Neural crest cell (in vitro differentiated cells): ENCODE measurements at regions not wholly inside any gene's neighbourhood (a gene's known extent, or its start where the extent isn't known, plus 50 kb on each side); places are given as distances from the start of the nearest gene placed in this dataset.

Experiments used
- DNase-seq: peaks from one replicate; pipeline ENCODE4 v3.0.0; 2021; ENCODE audit warnings: low read depth, mixed read lengths, low spot score
- H3K27ac Mint-ChIP-seq: one replicate; pipeline ENCODE4 v1.8.0; 2021; ENCODE audit warnings: mild to moderate bottlenecking, mixed read lengths; ENCODE audit not compliant: unreplicated experiment
- H3K27me3 Mint-ChIP-seq: 2 replicates; pipeline ENCODE4 v1.8.0; 2021; ENCODE audit warnings: low read depth, mild to moderate bottlenecking, mixed read lengths
- H3K36me3 Mint-ChIP-seq: 2 replicates; pipeline ENCODE4 v1.8.0; 2021; ENCODE audit warnings: low read depth, mild to moderate bottlenecking, mixed read lengths
- H3K4me1 Mint-ChIP-seq: 2 replicates; pipeline ENCODE4 v1.8.0; 2021; ENCODE audit warnings: mixed read lengths
- H3K4me3 Mint-ChIP-seq: one replicate; pipeline ENCODE4 v1.8.0; 2021; ENCODE audit warnings: mild to moderate bottlenecking, mixed read lengths
- H3K9me3 Mint-ChIP-seq: 2 replicates; pipeline ENCODE4 v1.8.0; 2021; ENCODE audit warnings: mixed read lengths
- CTCF ChIP-seq: fragments of 200-600 bp; sonication (generic); conservative IDR thresholded peaks from 2 replicates; pipeline ENCODE4 v1.5.0; 2021; ENCODE audit warnings: antibody characterized with exemption, mild to moderate bottlenecking

GRCh38 chr2:204228169-204228886 lies 291.8 kb downstream of the ICOS start:
- Mint-ChIP-seq H3K4me1 (peaks cover 33% of the 10 kb centered on the region), H3K9me3 (no peaks in the 10 kb centered on the region), H3K4me3 (peak overlapping the region; percentile 42), H3K27ac (peak overlapping the region; percentile 70), H3K27me3 (no peaks in the 10 kb centered on the region), H3K36me3 (no peaks in the 10 kb centered on the region)
- no peak for TF ChIP-seq CTCF
- DNase-seq: no peak

GRCh38 chr2:204234248-204234647 lies 297.7 kb downstream of the ICOS start:
- H3K36me3 Mint-ChIP-seq: no peaks in the 10 kb centered on the region
- H3K4me1 Mint-ChIP-seq: no peaks in the 10 kb centered on the region
- DNase-seq: no peak
- no peak overlapping the region for H3K27ac Mint-ChIP-seq
- H3K4me3 Mint-ChIP-seq: no peak overlapping the region
- peaks cover 3% of the 10 kb centered on the region for H3K9me3 Mint-ChIP-seq
- TF ChIP-seq CTCF: no peak
- H3K27me3 Mint-ChIP-seq: no peaks in the 10 kb centered on the region

GRCh38 chr2:204234879-204235278 lies 298.3 kb downstream of the ICOS start:
- no peak overlapping the region for H3K4me3 Mint-ChIP-seq
- H3K36me3 Mint-ChIP-seq: no peaks in the 10 kb centered on the region
- no peak for DNase-seq
- TF ChIP-seq CTCF: no peak
- H3K9me3 Mint-ChIP-seq: peaks cover 3% of the 10 kb centered on the region
- no peaks in the 10 kb centered on the region for H3K27me3 Mint-ChIP-seq
- no peaks in the 10 kb centered on the region for H3K4me1 Mint-ChIP-seq
- H3K27ac Mint-ChIP-seq: no peak overlapping the region

GRCh38 chr2:204237416-204237815 lies 300.9 kb downstream of the ICOS start:
- Mint-ChIP-seq H3K4me1 (no peaks in the 10 kb centered on the region), H3K9me3 (peaks cover 6% of the 10 kb centered on the region), H3K27ac (no peak overlapping the region)

GRCh38 chr2:204239411-204240165 lies 303.0 kb downstream of the ICOS start:
- Mint-ChIP-seq H3K4me3 (no peak overlapping the region), H3K4me1 (no peaks in the 10 kb centered on the region), H3K9me3 (peaks cover 9% of the 10 kb centered on the region), H3K27me3 (no peaks in the 10 kb centered on the region), H3K27ac (no peak overlapping the region), H3K36me3 (no peaks in the 10 kb centered on the region)
- DNase-seq: no peak
- no peak for TF ChIP-seq CTCF

More at GRCh38 chr2:204237416-204237815, 300.9 kb downstream of the ICOS start:
- no peak for TF ChIP-seq CTCF
- DNase-seq: no peak
- Mint-ChIP-seq H3K27me3 (no peaks in the 10 kb centered on the region), H3K36me3 (no peaks in the 10 kb centered on the region), H3K4me3 (no peak overlapping the region)
